SU-DHL-6 (cell line): ENCODE measurements at regions not wholly inside any gene's neighbourhood (a gene's known extent, or its start where the extent isn't known, plus 50 kb on each side); places are given as distances from the start of the nearest gene placed in this dataset.

ENCODE experiments used
- CTCF ChIP-seq: fragments of 200-600 bp; sonication (generic); IDR thresholded peaks from one replicate; pipeline ENCODE4 v1.5.1; 2017; ENCODE audit warnings: antibody characterized with exemption, mild to moderate bottlenecking, low read length, moderate library complexity; ENCODE audit not compliant: insufficient read depth, poor library complexity, severe bottlenecking
- EZH2phosphoT487 ChIP-seq: fragments of 200-600 bp; sonication (generic), shearing (Covaris generic); conservative IDR thresholded peaks from 2 replicates; pipeline ENCODE4 v1.6.1; 2018; ENCODE audit warnings: mild to moderate bottlenecking, antibody characterized with exemption, low read length, moderate library complexity, mixed read lengths

DNA sequence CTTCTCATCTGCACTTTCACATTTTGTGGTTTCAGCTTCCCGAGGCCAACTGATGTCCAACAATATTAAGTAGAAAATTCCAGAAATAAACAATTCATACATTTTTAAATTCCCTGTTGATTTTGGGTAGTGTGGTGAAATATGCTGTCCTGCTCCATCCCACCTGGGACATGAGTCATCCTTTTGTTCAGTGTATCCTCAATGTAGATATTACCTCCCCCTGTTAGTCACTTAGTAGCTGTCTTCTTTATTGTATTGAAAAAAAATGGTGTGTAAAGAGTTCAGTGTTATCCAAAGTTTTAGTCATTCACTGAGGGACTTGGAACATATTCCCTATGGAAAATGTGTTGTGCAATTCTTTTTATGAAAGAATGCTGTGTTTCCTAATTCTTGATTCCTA lies 348.1 kb downstream of the SOCS6 start:
- TF ChIP-seq CTCF (no peak), EZH2phosphoT487 (no peak)
